B cell (primary cell): ENCODE measurements at regions not wholly inside any gene's neighbourhood (a gene's known extent, or its start where the extent isn't known, plus 50 kb on each side); places are given as distances from the start of the nearest gene placed in this dataset.

ENCODE experiments used
- CTCF ChIP-seq: fragments of 200-600 bp; IDR thresholded peaks from one replicate; pipeline ENCODE4 v1.8.0; 2022; ENCODE audit warnings: antibody characterized with exemption, mild to moderate bottlenecking
- EZH2 ChIP-seq: IDR thresholded peaks from 2 replicates; pipeline ENCODE4 v1.6.1; 2012; ENCODE audit warnings: borderline replicate concordance, low read depth, mild to moderate bottlenecking, moderate library complexity, low read length; ENCODE audit not compliant: insufficient read depth, poor library complexity, severe bottlenecking

DNA sequence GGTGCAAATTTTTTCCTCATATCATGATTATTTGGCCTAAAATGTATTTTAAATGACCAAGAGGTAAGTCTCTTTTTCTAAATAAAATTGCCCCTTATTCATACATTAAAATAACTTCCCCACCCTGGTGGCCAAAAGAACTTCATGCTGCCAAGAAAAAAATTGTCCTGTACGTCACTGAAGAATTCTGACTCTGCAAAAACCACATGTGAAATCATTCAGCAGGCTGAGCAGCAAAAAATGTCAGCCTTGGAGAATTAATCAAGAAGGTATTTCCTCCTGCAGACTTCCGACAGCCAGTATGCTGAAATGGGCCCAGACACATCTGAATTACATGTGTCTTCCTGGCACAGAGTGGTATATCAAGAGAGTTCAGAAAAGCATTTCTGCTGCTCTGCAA is 94.6 kb upstream of the HMHB1 start:
- TF ChIP-seq CTCF (no peak), EZH2 (no peak)
